ENCODE measurements at regions not wholly inside any gene's neighbourhood (a gene's known extent, or its start where the extent isn't known, plus 50 kb on each side); places are given as distances from the start of the nearest gene placed in this dataset.

GRCh38 chr6:44011350-44011920 is 115.8 kb downstream of the MRPL14 start:
- DNase-seq (ENCODE audit: low spot score) = no peak

DNA sequence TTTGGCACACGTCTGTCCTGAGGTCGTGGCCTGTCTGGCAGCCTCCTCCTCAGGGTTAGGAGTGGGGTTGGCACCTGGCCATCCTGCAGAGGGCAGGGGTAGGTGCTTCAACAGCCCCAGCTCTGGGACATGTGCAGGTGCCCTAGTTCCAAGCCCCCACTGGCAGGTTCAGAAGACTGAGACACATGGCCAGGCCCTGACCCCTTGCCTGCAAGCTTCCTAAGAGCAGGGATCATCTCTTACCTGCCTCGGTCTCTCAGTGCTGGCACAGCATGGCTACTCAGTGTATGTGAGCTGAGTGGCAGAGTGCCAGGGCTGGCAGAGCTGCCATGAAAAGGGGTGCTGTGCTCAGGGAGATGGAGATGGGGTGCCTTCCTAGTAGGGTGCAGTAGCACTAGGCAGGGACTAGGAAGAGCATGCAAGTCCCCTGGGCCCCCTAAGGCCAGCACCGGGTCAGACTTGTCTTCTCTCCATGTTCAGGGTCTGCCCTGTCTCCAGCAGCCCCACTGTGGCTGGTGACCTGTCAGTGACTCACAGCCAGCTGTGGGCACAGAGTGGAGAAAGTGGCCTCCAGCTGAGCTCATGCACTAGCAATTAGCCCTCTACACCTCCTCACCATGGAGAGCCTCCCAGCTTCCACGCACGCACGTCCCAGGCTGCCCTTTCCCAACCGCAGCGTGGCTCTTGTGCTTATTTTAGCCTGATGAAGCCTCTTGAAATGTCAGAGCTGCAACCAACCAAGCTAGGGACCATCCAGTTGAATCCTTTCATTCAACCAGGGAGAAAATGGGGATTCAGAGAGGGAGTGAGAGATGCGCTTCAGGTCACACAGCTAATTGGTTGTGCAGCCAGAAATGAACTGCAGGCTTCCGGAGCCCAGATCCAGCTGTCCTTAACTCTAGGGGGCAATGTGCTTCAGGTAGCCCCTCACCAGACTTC is 116.6 kb downstream of the MRPL14 start:
- no peak for DNase-seq (ENCODE audit: low spot score)

DNA sequence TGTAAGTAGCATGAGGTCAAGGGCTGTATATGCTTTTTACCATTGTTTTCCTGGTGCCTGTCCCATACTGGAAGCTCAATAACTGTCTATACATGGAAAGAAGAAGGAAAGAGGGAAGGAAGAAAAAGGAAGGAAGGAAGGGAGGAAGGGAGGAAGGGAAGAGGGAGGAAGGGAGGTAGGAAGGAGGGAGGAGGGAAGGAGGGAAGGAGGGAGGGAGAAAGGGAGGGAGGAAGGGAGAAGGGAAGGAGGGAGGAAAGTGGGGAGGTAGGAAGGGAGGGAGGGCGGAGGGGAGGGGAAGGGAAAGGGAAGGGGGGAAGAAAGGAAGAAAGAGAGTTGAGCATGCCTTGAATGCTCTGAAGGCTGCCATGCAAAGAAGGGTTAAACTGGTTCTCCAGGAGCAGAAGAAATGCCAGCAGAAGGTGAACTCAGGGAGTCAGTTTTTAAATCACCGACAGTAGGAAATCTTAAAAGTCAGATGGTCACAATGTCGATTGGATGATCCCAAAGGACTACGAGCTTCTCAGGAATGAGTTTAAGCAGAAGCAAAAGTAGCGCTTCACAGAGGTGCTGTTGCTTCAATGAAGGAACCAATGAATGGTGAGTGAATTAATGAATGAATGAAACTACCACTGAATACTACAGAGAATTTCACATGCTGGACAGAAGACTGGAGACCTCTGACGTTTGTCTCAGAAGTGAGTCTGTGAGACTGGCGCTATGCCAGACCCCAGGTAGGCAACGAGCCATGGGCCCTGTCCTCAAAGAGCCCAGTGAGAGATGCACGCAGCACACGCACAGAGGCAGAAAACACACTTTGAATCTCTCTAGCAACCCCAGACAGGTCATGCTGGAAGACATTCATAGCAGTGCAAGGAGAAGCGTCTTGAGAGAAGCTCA is 117.6 kb downstream of the MRPL14 start:
- no peak for DNase-seq (ENCODE audit: low spot score)

- no peak for DNase-seq (ENCODE audit: low spot score)
Measured at GRCh38 chr6:44008821-44009370, 118.4 kb downstream of the MRPL14 start.

DNA sequence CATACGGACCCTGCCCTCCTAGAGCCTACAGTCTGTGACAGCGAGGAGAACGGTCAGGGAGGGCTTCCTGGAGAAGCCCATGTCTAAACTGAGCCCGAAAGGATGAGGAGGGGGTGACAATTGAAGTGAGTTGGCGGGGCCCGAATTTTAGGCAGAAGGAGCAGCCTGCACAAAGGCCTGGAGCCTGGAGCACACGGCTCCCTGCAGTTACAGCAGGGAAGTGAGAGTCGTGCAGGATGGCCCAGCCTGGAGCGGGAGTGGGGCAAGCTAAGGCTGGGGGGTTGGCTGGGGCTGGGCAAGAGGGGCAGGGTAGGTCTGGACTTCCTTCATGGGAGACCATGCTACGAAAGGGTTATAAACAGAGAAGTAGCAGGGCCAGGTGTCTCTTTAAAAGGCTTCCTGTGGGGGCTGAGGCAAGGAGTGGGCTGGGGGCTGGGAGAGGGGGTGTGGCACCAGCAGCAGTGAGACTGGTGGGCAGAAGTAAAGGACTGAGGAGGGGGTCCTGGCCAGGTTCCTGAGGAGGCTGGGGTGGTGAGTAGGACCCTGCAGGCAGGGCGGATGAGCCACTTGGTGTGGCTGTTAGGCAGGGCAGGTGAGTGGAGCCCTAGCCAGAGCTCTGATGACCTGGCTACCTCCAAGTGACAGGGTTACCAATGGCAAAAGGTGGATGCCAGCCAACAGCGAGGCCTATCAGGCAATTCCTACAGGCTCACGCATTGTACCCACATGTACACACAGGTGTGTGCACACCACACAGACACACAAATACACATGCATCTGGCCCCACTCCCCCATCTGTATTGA is 119.2 kb downstream of the MRPL14 start:
- DNase-seq (ENCODE audit: low spot score) = no peak

GRCh38 chr6:44006872-44007303 is 120.4 kb downstream of the MRPL14 start:
- no peak for DNase-seq (ENCODE audit: low spot score)

DNA sequence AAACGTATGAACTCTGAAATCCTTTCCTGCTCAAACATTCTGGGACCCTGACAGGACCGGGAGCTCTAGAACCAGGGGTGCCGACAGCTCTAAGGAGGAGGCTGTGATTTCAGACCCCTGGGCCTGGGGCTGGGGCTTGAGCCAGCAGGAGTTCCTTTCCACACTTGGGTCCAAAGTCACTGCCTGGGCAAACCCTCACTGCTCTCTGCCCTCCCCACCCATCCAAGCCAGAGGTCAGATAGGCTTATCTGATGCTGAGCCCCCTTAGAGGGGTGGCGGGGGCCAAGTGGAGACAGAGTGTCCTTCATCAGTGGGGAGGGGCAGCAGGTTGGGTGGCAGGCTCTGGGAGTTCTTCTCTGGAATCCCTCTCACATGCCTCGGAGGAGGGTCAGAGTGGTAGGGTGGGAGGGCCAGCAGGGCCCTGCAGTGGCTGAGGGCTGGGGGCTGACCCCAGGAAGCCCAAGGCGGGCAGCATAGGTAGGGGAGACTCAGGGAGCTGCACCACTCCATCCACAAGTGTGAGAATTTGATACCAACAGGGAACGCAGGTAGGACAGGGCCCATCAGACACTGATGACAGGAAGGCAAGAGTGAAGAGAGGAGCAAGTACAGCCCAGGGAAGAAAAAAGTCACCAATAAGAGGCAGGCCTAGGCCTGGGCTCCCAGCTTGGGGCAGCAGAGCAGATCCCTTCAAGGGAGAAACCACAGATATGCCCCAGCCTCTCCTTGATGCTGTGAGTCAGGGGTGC is 121.0 kb downstream of the MRPL14 start:
- DNase-seq (ENCODE audit: low spot score) = no peak

DNA sequence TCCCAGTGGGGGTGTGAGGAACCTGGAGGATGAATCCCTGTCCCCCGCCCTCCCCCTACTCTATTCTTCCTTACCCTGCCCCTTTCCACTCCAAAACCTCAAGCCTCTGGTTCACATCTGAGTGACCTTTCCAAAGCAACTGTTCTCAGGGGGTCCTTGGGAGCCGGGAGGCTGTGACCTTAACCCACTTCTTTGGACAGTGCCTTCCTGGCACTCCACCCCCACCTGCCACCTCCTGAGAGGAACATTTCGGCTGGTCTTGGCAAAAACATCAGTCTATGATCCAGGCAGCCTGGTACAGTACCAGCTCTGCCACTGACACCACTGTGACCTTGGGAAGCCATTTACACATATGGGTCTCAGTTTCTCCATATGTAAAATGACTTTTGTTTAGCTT is 121.7 kb downstream of the MRPL14 start:
- DNase-seq (ENCODE audit: low spot score) = no peak

DNA sequence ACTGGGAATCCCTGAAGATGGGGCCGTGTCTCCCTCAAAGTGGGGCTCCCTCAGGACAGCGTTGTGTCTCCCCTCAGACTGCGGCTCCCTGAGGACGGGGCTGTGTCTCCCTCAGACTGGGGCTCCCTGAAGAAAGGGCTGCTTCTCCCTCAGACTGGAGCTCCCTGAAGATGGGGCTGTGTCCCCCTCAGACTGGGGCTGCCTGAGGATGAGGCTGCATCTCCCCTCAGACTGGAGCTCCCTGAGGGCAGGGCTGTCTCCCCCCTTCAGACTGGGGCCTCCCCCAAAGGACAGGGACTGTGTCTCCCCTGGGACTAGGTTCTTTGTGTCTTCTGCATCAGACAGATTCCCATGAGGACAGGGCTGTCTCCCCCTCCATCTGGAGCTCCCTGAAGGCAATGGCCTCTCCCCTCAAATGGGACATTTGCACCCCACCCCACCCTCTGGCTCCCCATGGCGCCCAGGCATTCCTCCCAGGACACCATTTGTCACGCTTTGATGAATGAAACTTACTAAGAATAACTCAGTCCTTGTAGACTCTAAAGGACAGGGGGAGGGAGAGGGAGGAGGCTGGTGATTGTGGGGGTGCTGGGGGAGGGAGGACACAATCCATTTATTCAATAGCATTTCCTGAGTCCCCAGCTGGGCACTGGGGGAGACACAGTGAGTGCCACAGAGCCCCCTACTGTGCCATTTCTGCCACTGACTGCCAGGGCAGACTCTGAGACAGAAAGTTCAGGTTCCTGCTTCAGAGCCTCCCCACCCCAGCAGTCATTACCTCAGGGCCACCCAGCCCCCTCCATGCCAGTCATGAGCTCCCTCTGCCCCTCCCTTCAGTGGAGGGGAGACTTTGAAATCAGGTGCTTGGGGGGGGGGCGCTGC is 122.4 kb downstream of the MRPL14 start:
- DNase-seq (ENCODE audit: low spot score) = no peak

GRCh38 chr6:44004136-44004535 is 123.1 kb downstream of the MRPL14 start:
- DNase-seq (ENCODE audit: low spot score) = no peak

- no peak for DNase-seq (ENCODE audit: low spot score)
Measured at GRCh38 chr6:44003345-44004061, 123.7 kb downstream of the MRPL14 start.

- peak; percentile 25 for DNase-seq (ENCODE audit: low spot score)
Measured at GRCh38 chr6:44002593-44003344, 124.5 kb downstream of the MRPL14 start.

- no peak for DNase-seq (ENCODE audit: low spot score)
Measured at GRCh38 chr6:44002067-44002592, 125.1 kb downstream of the MRPL14 start.

DNA sequence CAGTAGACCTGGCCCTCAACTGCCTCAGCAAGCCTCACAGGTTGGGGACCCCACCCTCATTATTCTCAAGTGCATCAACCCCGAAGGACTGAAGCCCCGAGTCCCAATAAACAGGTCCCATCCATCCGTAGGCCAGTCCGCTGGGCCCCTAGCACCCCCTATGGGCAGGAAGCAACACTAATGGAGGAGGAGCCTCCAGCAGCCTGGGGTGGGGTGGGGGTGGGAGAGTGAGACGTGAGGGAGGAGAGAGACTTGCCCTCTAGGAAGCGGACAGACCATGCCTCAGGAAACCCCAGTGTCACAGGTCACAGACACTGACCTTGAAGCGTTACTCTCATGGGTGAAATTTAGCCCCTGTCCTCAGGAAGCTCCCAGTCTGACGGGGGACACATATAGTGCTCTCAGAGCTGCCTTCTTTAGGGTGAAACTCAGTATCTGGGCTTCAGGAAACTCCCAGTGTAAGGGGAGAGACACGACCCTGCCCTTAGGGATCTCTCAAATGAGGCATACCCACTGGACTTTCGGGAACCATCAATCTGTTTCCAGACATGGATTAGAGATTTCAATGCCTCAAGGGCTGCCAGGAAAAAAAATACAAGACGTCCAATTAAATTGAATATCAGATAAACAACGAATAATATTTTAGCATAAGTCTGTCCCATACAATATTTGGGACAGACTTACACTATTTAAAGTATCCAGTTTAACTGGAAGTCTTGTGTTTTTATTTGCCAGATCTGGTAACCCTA is 125.8 kb downstream of the MRPL14 start:
- no peak for DNase-seq (ENCODE audit: low spot score)

DNA sequence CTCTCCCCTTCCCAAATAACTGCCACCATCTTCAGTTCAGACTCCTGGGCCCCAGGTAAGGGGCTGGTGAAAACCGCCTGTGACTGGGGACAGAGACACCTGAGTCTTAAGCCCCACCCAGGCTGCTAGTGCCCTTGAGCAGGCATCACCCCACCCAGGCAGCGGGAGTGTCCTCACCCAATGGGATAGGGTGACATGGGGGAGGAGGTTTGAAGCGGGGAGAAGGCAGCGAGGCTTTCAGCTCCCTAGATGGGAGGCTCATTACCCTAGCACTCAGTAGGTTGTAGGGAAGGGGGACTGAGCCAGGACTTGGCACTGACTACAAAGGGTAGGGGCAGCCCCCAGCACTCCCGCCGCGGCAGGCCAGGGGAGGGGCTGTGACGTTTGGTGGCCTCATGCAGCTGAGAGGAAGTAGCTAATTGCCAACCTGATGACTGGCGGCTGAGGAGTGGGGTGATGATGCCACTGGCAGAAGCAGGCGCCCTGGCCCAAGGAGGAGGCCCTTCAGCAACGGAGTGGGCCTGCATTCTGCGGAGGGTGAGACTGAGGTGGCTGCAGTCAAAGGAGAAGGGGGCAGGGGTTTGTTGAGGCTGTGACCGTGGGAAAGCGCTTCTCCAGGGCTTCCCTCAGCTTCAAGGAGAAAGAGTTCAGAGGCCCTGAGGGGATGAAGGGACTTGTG is 126.9 kb downstream of the MRPL14 start:
- DNase-seq (ENCODE audit: low spot score) = no peak

DNA sequence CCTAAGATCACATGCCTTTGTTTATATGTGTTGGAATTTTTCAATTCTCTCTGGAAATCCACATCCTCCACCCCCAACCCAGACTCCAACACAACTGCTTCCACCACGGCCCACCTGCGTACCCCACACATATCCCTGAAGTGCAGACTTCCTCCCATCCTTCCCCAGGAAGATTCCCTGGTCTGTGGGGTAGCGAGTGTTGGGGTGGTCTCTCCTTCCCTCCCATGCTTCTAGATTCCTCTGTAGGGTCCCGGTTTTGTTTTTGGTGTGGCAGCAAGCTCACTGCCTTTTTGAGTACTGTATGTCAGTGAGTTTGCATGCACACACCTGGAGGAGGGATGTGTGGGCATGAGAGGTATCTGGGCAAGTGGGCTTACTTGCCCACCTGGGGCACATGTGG is 127.6 kb downstream of the MRPL14 start:
- no peak for DNase-seq (ENCODE audit: low spot score)
